H9 (cell line): ENCODE measurements at regions not wholly inside any gene's neighbourhood (a gene's known extent, or its start where the extent isn't known, plus 50 kb on each side); places are given as distances from the start of the nearest gene placed in this dataset.
"Not testable (repeated sequence)": the region's sequence is repeated elsewhere in the genome, so short reads cannot be mapped to it uniquely, and the experiment has no call there.

Experiments
- DNase-seq: peaks from one replicate; pipeline ENCODE4 v3.0.0-alpha.2; 2017
- H2AFZ ChIP-seq: one replicate; pipeline ENCODE4 v1.6.1; 2013; ENCODE audit warnings: mild to moderate bottlenecking, low read length, control low read depth, moderate library complexity
- H2AK5ac ChIP-seq: 2 replicates; pipeline ENCODE4 v1.6.1; 2013; ENCODE audit warnings: low read length, control low read depth, mixed read lengths; ENCODE audit not compliant: insufficient read length
- H2BK120ac ChIP-seq: one replicate; pipeline ENCODE4 v1.6.1; 2013; ENCODE audit warnings: low read depth, mild to moderate bottlenecking, low read length, control low read depth, inconsistent platforms; ENCODE audit not compliant: poor library complexity, severe bottlenecking
- H2BK12ac ChIP-seq: 2 replicates; pipeline ENCODE4 v1.6.1; 2013; ENCODE audit warnings: low read length, control low read depth, mixed read lengths, low read depth; ENCODE audit not compliant: insufficient read length
- H2BK15ac ChIP-seq: 2 replicates; pipeline ENCODE4 v1.6.1; 2013; ENCODE audit warnings: low read depth, low read length, control low read depth
- H2BK20ac ChIP-seq: one replicate; pipeline ENCODE4 v1.6.1; 2013; ENCODE audit warnings: low read depth, mild to moderate bottlenecking, low read length, control low read depth, inconsistent platforms; ENCODE audit not compliant: poor library complexity, severe bottlenecking
- H2BK5ac ChIP-seq: 2 replicates; pipeline ENCODE4 v1.6.1; 2013; ENCODE audit warnings: low read length, control low read depth, mixed read lengths; ENCODE audit not compliant: insufficient read length
- H3K14ac ChIP-seq: 2 replicates; pipeline ENCODE4 v1.6.1; 2013; ENCODE audit warnings: low read length, control low read depth; ENCODE audit not compliant: insufficient read depth
- H3K18ac ChIP-seq: 2 replicates; pipeline ENCODE4 v1.6.1; 2013; ENCODE audit warnings: low read depth, mild to moderate bottlenecking, mixed read lengths, low read length, control low read depth; ENCODE audit not compliant: insufficient read length
- H3K23ac ChIP-seq: 2 replicates; pipeline ENCODE4 v1.6.1; 2013; ENCODE audit warnings: low read length, control low read depth, mixed read lengths, low read depth; ENCODE audit not compliant: insufficient read length
- H3K23me2 ChIP-seq: 2 replicates; pipeline ENCODE4 v1.6.1; 2013; ENCODE audit warnings: low read depth, mild to moderate bottlenecking, mixed read lengths, low read length, control low read depth; ENCODE audit not compliant: insufficient read length, poor library complexity, severe bottlenecking
- H3K27ac ChIP-seq: 2 replicates; pipeline ENCODE4 v1.5.1; 2013; ENCODE audit warnings: low read length, control low read depth, mixed read lengths, low read depth; ENCODE audit not compliant: insufficient read length
- H3K27me3 ChIP-seq: 2 replicates; pipeline ENCODE4 v1.6.1; 2013; ENCODE audit warnings: low read length, control low read depth, inconsistent platforms; ENCODE audit not compliant: insufficient read depth
- H3K4ac ChIP-seq: 2 replicates; pipeline ENCODE4 v1.6.1; 2013; ENCODE audit warnings: low read depth, mild to moderate bottlenecking, control low read depth, inconsistent platforms, low read length, moderate library complexity
- H3K4me1 ChIP-seq: 2 replicates; pipeline ENCODE4 v1.6.1; 2013; ENCODE audit warnings: low read length, control low read depth, inconsistent platforms; ENCODE audit not compliant: insufficient read depth
- H3K4me2 ChIP-seq: 2 replicates; pipeline ENCODE4 v1.6.1; 2013; ENCODE audit warnings: low read length, control low read depth, mixed read lengths; ENCODE audit not compliant: insufficient read length, insufficient read depth
- H3K56ac ChIP-seq: 2 replicates; pipeline ENCODE4 v1.6.1; 2013; ENCODE audit warnings: low read depth, mild to moderate bottlenecking, mixed read lengths, low read length, control low read depth; ENCODE audit not compliant: insufficient read length
- H3K79me1 ChIP-seq: 2 replicates; pipeline ENCODE4 v1.6.1; 2013; ENCODE audit warnings: low read depth, mild to moderate bottlenecking, moderate library complexity, low read length, control low read depth, inconsistent platforms; ENCODE audit not compliant: insufficient read depth, poor library complexity, severe bottlenecking
- H3K79me2 ChIP-seq: 2 replicates; pipeline ENCODE4 v1.6.1; 2013; ENCODE audit warnings: low read length, control low read depth, inconsistent platforms; ENCODE audit not compliant: insufficient read depth
- H3K9ac ChIP-seq: 2 replicates; pipeline ENCODE4 v1.6.1; 2013; ENCODE audit warnings: low read length, control low read depth, mixed read lengths; ENCODE audit not compliant: insufficient read length; ENCODE audit errors: extremely low read depth
- H3K9me3 ChIP-seq: one replicate; pipeline ENCODE4 v1.6.1; 2013; ENCODE audit warnings: low read depth, low read length, inconsistent platforms; ENCODE audit not compliant: control insufficient read depth
- H3T11ph ChIP-seq: one replicate; pipeline ENCODE4 v1.6.1; 2013; ENCODE audit warnings: mild to moderate bottlenecking, low read length, control low read depth, inconsistent platforms
- H4K20me1 ChIP-seq: one replicate; pipeline ENCODE4 v1.6.1; 2013; ENCODE audit not compliant: control insufficient read depth, insufficient read length, insufficient read depth
- H4K5ac ChIP-seq: 2 replicates; pipeline ENCODE4 v1.6.1; 2013; ENCODE audit warnings: low read depth, mild to moderate bottlenecking, mixed read lengths, low read length, control low read depth; ENCODE audit not compliant: insufficient read length
- H4K8ac ChIP-seq: replicated peaks from 2 replicates; pipeline ENCODE4 v1.6.1; 2013; ENCODE audit warnings: low read length, control low read depth, mixed read lengths, low read depth; ENCODE audit not compliant: insufficient read length
- H4K91ac ChIP-seq: 2 replicates; pipeline ENCODE4 v1.6.1; 2013; ENCODE audit warnings: low read depth, mild to moderate bottlenecking, moderate library complexity, mixed read lengths, low read length, control low read depth; ENCODE audit not compliant: insufficient read length
- H3K27ac Mint-ChIP-seq, 3 experiments: 2 replicates in 2 of 3; 3 replicates in 1 of 3; pipeline ENCODE4 v1.8.0; 2020 to 2021; ENCODE audit warnings: mixed read lengths in 3 of 3, mild to moderate bottlenecking in 1 of 3, moderate library complexity in 1 of 3
- H3K27me3 Mint-ChIP-seq: 2 replicates; pipeline ENCODE4 v1.8.0; 2021; ENCODE audit warnings: low read depth, mild to moderate bottlenecking, moderate library complexity, mixed read lengths
- H3K36me3 Mint-ChIP-seq, 3 experiments: 2 replicates in 2 of 3; 3 replicates in 1 of 3; pipeline ENCODE4 v1.8.0; 2020 to 2021; ENCODE audit warnings: low read depth in 3 of 3, mixed read lengths in 3 of 3; ENCODE audit not compliant: insufficient read depth in 1 of 3
- H3K4me1 Mint-ChIP-seq, 2 experiments: 2 replicates each; pipeline ENCODE4 v1.8.0; 2020; ENCODE audit warnings: mixed read lengths in 2 of 2
- H3K4me3 Mint-ChIP-seq, 2 experiments: 2 replicates in 1 of 2; 3 replicates in 1 of 2; pipeline ENCODE4 v1.8.0; 2020 to 2021; ENCODE audit warnings: mild to moderate bottlenecking in 2 of 2, mixed read lengths in 2 of 2, moderate library complexity in 1 of 2
- H3K9me3 Mint-ChIP-seq, 2 experiments: 2 replicates in 1 of 2; 3 replicates in 1 of 2; pipeline ENCODE4 v1.8.0; 2020; ENCODE audit warnings: mild to moderate bottlenecking in 2 of 2, mixed read lengths in 2 of 2, moderate library complexity in 1 of 2
- WGBS: extraction: QIAGEN DNeasy Blood & Tissue Kit; methylation state at CpG from one replicate; pipeline ENCODE4 v1.1.7; 2013; ENCODE audit warnings: missing lambda C conversion rate, low lambda C conversion rate, mixed read lengths; ENCODE audit not compliant: insufficient read length; ENCODE audit errors: extremely low coverage; 5-methylcytosine and 5-hydroxymethylcytosine counted together
- TF ChIP-seq, protein P1 (sequence below): fragments of 200-600 bp; sonication (generic); conservative IDR thresholded peaks from 3 replicates; pipeline ENCODE4 v1.8.0; 2021; ENCODE audit warnings: antibody characterized with exemption, mild to moderate bottlenecking

DNA sequence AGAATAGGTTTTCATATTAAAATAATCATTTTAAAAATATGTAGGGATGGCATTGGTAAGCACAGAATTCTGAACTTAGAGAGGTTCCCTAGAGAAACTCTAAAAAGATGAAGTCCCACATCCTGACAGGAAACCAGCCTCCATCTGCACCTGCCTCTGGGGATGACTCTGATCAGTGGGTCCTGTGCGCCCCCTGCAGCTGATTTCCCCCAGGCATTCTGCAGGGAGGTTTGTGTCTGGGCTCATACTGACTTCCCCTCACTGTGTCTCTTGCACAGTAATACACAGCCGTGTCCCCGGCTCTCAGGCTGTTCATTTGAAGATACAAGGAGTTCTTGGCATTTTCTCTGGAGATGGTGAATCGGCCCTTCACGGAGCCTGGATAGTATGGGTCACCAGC, 602.9 kb downstream of the TMEM121 start:
- Histone ChIP-seq H2BK15ac (no peak overlapping the region), H2AK5ac (no peak overlapping the region), H3K79me2 (no peaks in the 10 kb centered on the region), H3K18ac (no peak overlapping the region), H2BK12ac (no peak overlapping the region), H2BK5ac (no peak overlapping the region), H3T11ph (no peak overlapping the region), H3K4me2 (no peak overlapping the region), H4K5ac (no peak overlapping the region), H4K20me1 (no peaks in the 10 kb centered on the region), H2BK20ac (no peak overlapping the region), H3K23ac (no peak overlapping the region), H3K4ac (no peak overlapping the region), H4K8ac (no peak overlapping the region), H3K9me3 (peaks cover 79% of the 10 kb centered on the region), H3K4me1 (no peaks in the 10 kb centered on the region), H3K27me3 (no peaks in the 10 kb centered on the region), H3K79me1 (no peaks in the 10 kb centered on the region), H3K9ac (no peak overlapping the region), H2BK120ac (no peak overlapping the region), H3K14ac (no peak overlapping the region), H3K23me2 (no peaks in the 10 kb centered on the region), H3K56ac (no peak overlapping the region), H4K91ac (no peak overlapping the region), H3K27ac (no peak overlapping the region), H2AFZ (no peak overlapping the region)
- no peak overlapping the region; a peak in 1 of 7 replicates for H3K27ac Mint-ChIP-seq
- DNase-seq: no peak
- H3K36me3 Mint-ChIP-seq: peaks cover 0 to 17% (median 0%) of the 10 kb centered on the region in 3 experiments; a peak in 3 of 7 replicates
- H3K4me3 Mint-ChIP-seq: no peak overlapping the region
- H3K27me3 Mint-ChIP-seq: peaks cover 2% of the 10 kb centered on the region
- TF ChIP-seq, protein P1, sequence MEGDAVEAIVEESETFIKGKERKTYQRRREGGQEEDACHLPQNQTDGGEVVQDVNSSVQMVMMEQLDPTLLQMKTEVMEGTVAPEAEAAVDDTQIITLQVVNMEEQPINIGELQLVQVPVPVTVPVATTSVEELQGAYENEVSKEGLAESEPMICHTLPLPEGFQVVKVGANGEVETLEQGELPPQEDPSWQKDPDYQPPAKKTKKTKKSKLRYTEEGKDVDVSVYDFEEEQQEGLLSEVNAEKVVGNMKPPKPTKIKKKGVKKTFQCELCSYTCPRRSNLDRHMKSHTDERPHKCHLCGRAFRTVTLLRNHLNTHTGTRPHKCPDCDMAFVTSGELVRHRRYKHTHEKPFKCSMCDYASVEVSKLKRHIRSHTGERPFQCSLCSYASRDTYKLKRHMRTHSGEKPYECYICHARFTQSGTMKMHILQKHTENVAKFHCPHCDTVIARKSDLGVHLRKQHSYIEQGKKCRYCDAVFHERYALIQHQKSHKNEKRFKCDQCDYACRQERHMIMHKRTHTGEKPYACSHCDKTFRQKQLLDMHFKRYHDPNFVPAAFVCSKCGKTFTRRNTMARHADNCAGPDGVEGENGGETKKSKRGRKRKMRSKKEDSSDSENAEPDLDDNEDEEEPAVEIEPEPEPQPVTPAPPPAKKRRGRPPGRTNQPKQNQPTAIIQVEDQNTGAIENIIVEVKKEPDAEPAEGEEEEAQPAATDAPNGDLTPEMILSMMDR: no peak
- WGBS: no CpG with 5 or more reads among the region's 5 CpGs
- peaks cover 94% of the 10 kb centered on the region in 2 experiments for H3K9me3 Mint-ChIP-seq
- no peaks in the 10 kb centered on the region for H3K4me1 Mint-ChIP-seq

DNA sequence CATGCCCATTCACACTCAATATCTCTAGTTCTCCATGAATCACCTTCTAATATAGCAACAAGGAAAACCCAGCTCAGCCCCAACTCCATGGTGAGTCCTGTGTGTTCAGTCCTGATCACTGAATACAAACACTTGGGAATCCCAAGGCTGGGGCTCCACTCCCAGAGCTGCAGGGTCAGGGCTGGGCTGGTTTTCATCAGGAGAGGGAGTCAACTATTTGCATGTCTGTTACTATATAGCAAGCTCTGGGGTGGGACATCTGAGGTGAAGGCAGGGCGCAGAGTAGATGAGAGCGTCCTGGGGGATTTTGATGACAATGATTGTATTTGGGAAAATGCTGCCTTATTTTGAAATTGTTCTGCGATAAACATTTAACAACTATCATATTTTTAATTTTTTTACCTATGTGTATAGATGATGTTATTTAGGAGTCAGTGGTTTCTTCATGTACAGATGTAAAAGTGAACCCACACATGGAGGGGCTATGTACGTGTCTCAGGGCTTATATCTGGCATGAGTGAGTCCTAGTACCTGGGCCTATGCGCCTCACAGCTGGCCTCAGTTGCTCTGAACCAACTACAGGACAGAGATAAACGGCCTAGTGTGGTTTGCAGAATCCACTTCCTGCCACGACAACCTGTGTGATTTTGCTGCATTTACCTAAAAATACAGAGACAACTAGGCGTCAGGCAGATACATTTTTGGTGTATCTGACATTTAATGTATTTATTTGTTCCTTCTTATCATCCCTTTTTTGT, 603.7 kb downstream of the TMEM121 start:
- H4K91ac ChIP-seq, H2BK120ac ChIP-seq, H2BK20ac ChIP-seq, H3K27ac ChIP-seq, H3K56ac ChIP-seq, H3K4me1 ChIP-seq, H2BK15ac ChIP-seq, H3K79me2 ChIP-seq, H3K4me2 ChIP-seq, H3K27ac Mint-ChIP-seq, H3K23me2 ChIP-seq, H4K5ac ChIP-seq, H3K4ac ChIP-seq, H3K9ac ChIP-seq, H3K23ac ChIP-seq, H3K14ac ChIP-seq, H3K27me3 Mint-ChIP-seq, H3K27me3 ChIP-seq, H3K4me3 Mint-ChIP-seq, H3K18ac ChIP-seq, H2AK5ac ChIP-seq, H4K20me1 ChIP-seq, H2BK5ac ChIP-seq, DNase-seq, H3K79me1 ChIP-seq, H3T11ph ChIP-seq, H4K8ac ChIP-seq, H3K4me1 Mint-ChIP-seq, H2AFZ ChIP-seq, H2BK12ac ChIP-seq: not testable (repeated sequence)
- no CpG with 5 or more reads among the region's 8 CpGs for WGBS
- Mint-ChIP-seq H3K9me3 (peaks cover 94% of the 10 kb centered on the region in 2 experiments), H3K36me3 (peaks cover 0 to 17% (median 0%) of the 10 kb centered on the region in 3 experiments; a peak in 3 of 7 replicates)
- H3K9me3 ChIP-seq: peaks cover 85% of the 10 kb centered on the region
